Thoracic aorta (tissue), 2 donors: ENCODE measurements at regions not wholly inside any gene's neighbourhood (a gene's known extent, or its start where the extent isn't known, plus 50 kb on each side); places are given as distances from the start of the nearest gene placed in this dataset.

Source experiments
- ATAC-seq: fragments of 150-250 bp; one replicate; pipeline ENCODE4 v1.8.0; 2017; ENCODE audit warnings: low read depth; ENCODE audit not compliant: insufficient number of reproducible peaks, low FRiP score
- DNase-seq: peaks from one replicate; pipeline ENCODE4 v3.0.0-alpha.2; 2020; ENCODE audit warnings: low spot score
- H3K27ac ChIP-seq, 2 donors: fragments of 200-600 bp; sonication (generic); 1 replicate in 1 of 2; 2 replicates in 1 of 2; pipeline ENCODE4 v1.5.1; 2016; ENCODE audit warnings: mild to moderate bottlenecking in 2 of 2, moderate library complexity in 2 of 2
- H3K27me3 ChIP-seq: fragments of 200-600 bp; sonication (generic); replicated peaks from 2 replicates; pipeline ENCODE4 v1.6.0; 2016; ENCODE audit warnings: mild to moderate bottlenecking; ENCODE audit not compliant: insufficient read depth
- H3K36me3 ChIP-seq: fragments of 200-600 bp; sonication (generic); one replicate; pipeline ENCODE4 v1.5.1; 2016
- H3K4me1 ChIP-seq, 2 donors: fragments of 200-600 bp; sonication (generic); 1 replicate in 1 of 2; 2 replicates in 1 of 2; pipeline versions ENCODE4 v1.5.1 to v1.6.0; 2016; ENCODE audit warnings: low read depth in 2 of 2, mild to moderate bottlenecking in 1 of 2; ENCODE audit not compliant: control insufficient read depth in 1 of 2
- H3K4me3 ChIP-seq: fragments of 200-600 bp; sonication (generic); 2 replicates; pipeline ENCODE4 v1.5.1; 2016; ENCODE audit warnings: mild to moderate bottlenecking
- H3K9me3 ChIP-seq: fragments of 200-600 bp; sonication (generic); 2 replicates; pipeline ENCODE4 v1.5.1; 2016
- TF ChIP-seq, protein P1 (sequence below): fragments of 200-600 bp; sonication (generic); IDR thresholded peaks from one replicate; pipeline ENCODE4 v1.5.1; 2019; ENCODE audit warnings: antibody characterized with exemption

- DNase-seq = no peak
- no peak for ATAC-seq
- TF ChIP-seq, protein P1, sequence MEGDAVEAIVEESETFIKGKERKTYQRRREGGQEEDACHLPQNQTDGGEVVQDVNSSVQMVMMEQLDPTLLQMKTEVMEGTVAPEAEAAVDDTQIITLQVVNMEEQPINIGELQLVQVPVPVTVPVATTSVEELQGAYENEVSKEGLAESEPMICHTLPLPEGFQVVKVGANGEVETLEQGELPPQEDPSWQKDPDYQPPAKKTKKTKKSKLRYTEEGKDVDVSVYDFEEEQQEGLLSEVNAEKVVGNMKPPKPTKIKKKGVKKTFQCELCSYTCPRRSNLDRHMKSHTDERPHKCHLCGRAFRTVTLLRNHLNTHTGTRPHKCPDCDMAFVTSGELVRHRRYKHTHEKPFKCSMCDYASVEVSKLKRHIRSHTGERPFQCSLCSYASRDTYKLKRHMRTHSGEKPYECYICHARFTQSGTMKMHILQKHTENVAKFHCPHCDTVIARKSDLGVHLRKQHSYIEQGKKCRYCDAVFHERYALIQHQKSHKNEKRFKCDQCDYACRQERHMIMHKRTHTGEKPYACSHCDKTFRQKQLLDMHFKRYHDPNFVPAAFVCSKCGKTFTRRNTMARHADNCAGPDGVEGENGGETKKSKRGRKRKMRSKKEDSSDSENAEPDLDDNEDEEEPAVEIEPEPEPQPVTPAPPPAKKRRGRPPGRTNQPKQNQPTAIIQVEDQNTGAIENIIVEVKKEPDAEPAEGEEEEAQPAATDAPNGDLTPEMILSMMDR = no peak
- no peak overlapping the region for H3K4me3 ChIP-seq
- H3K4me1 ChIP-seq = no peaks in the 10 kb centered on the region
- no peaks in the 10 kb centered on the region for H3K36me3 ChIP-seq
- no peaks in the 10 kb centered on the region for H3K9me3 ChIP-seq
- no peak overlapping the region for H3K27ac ChIP-seq
- no peaks in the 10 kb centered on the region for H3K27me3 ChIP-seq
Measured at GRCh38 chr1:78799926-78800325, 150.3 kb downstream of the IFI44 start.

DNA sequence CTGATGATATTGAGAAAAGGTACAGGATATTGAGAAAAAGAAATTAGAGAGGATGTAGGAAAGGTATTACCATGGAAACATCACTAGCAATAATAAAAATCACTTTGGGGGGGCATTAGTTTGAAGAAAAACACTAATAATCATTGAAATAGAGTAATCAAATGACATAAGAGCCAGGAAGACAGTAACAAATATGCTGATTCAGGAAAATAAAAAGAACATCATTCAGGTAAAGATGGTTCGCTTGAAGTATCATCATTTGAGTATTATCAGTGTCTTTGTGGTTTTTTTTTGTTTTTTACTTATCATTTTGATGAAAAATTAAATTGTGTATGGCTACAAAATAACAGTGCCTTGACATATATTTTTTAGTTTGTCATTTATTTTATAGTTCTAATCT, 164.5 kb downstream of the IFI44 start:
- Histone ChIP-seq H3K4me1 (no peaks in the 10 kb centered on the region), H3K9me3 (no peaks in the 10 kb centered on the region), H3K27ac (no peak overlapping the region), H3K36me3 (no peaks in the 10 kb centered on the region), H3K27me3 (no peaks in the 10 kb centered on the region), H3K4me3 (no peak overlapping the region)
- TF ChIP-seq, protein P1 = no peak
- ATAC-seq = no peak
- no peak for DNase-seq

- ATAC-seq = no peak
- no peaks in the 10 kb centered on the region for H3K36me3 ChIP-seq
- DNase-seq = no peak
Measured at GRCh38 chr1:78825561-78825960, 175.9 kb downstream of the IFI44 start.

DNA sequence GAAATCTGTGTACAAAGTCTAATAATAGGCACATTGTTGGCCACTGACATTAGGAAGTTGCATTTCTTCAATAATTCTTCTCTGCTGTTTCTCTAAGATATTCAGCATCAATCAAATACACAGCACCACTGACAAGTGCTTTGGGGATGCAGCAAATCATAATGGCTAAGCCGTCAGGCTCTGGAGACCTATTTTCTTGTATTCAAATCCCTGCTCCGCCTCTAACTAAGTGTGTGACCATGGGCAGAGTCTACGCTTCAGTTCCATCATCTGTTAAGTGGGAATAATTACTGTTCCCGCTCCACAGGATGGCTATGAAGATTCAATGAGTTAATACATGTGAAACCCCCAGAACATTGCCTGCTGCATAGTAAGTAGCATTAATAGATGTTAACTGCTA, 176.9 kb downstream of the ADGRL4 start:
- H3K27me3 ChIP-seq = no peaks in the 10 kb centered on the region
- H3K27ac ChIP-seq = no peak overlapping the region
- DNase-seq (no peak), ATAC-seq (no peak)
- TF ChIP-seq, protein P1 = no peak
- no peaks in the 10 kb centered on the region for H3K9me3 ChIP-seq
- H3K4me1 ChIP-seq = no peaks in the 10 kb centered on the region
- H3K4me3 ChIP-seq = no peak overlapping the region
- no peaks in the 10 kb centered on the region for H3K36me3 ChIP-seq

More at GRCh38 chr1:78825561-78825960, 175.9 kb downstream of the IFI44 start:
- no peaks in the 10 kb centered on the region for H3K4me1 ChIP-seq
- H3K9me3 ChIP-seq = no peaks in the 10 kb centered on the region
- no peaks in the 10 kb centered on the region for H3K27me3 ChIP-seq
- no peak overlapping the region for H3K27ac ChIP-seq
- no peak overlapping the region for H3K4me3 ChIP-seq
- TF ChIP-seq, protein P1 = no peak

- H3K4me3 ChIP-seq = no peak overlapping the region
- TF ChIP-seq, protein P1 = no peak
- ATAC-seq = no peak
- H3K9me3 ChIP-seq = no peaks in the 10 kb centered on the region
- no peaks in the 10 kb centered on the region for H3K27me3 ChIP-seq
- H3K27ac ChIP-seq = no peak overlapping the region
- DNase-seq = no peak
- H3K4me1 ChIP-seq = no peaks in the 10 kb centered on the region
- H3K36me3 ChIP-seq = no peaks in the 10 kb centered on the region
Measured at GRCh38 chr1:78830321-78830720, 176.2 kb downstream of the ADGRL4 start.
